ENCODE measurements at regions not wholly inside any gene's neighbourhood (a gene's known extent, or its start where the extent isn't known, plus 50 kb on each side); places are given as distances from the start of the nearest gene placed in this dataset.
A peak's percentile ranks its signal among the peaks of the same experiment; 100 is the strongest.

- Histone ChIP-seq H3K9me3 (ENCODE audit: control insufficient read depth in 4 of 4, insufficient read depth in 3 of 4, low read length in 3 of 4) (no peaks in the 10 kb centered on the region), H3K27ac (ENCODE audit: low read depth in 1 of 2, low read length in 1 of 2) (peak overlapping the region; percentile 96), H3K4me3 (no peak overlapping the region), H3K9ac (ENCODE audit: insufficient read depth in 1 of 2, low read length in 2 of 2) (no peak overlapping the region), H3K27me3 (ENCODE audit: control insufficient read depth in 3 of 3, insufficient read depth in 3 of 3, low read length in 2 of 3) (no peaks in the 10 kb centered on the region), H3K36me3 (ENCODE audit: control insufficient read depth in 4 of 4, insufficient read depth in 4 of 4, low read length in 4 of 4) (no peaks in the 10 kb centered on the region), H3K4me1 (ENCODE audit: control insufficient read depth in 5 of 5, insufficient read depth in 5 of 5, low read length in 5 of 5) (peaks cover 21 to 90% (median 61%) of the 10 kb centered on the region in 5 donors)
- 92 to 94% methylated on average over 11 of the region's 11 CpGs for WGBS, 2 donors
- DNase-seq (no peak), ATAC-seq (ENCODE audit: insufficient read depth, low FRiP score) (no peak)
- no peak for TF ChIP-seq CTCF (IDR thresholded peaks at IDR 0.05; ENCODE audit: control extremely low read depth, extremely low read depth)
Measured at GRCh38 chr1:234530672-234531071, 51.7 kb upstream of the TARBP1 start.

- no peaks in the 10 kb centered on the region for H3K9me3 ChIP-seq (ENCODE audit: control insufficient read depth in 4 of 4, insufficient read depth in 3 of 4, low read length in 3 of 4)
- peaks cover 21 to 82% (median 53%) of the 10 kb centered on the region in 5 donors for H3K4me1 ChIP-seq (ENCODE audit: control insufficient read depth in 5 of 5, insufficient read depth in 5 of 5, low read length in 5 of 5)
- WGBS, 2 donors = 66 to 74% methylated on average over 2 of the region's 2 CpGs
- no peak for ATAC-seq (ENCODE audit: insufficient read depth, low FRiP score)
- H3K27me3 ChIP-seq (ENCODE audit: control insufficient read depth in 3 of 3, insufficient read depth in 3 of 3, low read length in 2 of 3) = no peaks in the 10 kb centered on the region
- no peak overlapping the region for H3K4me3 ChIP-seq
- H3K27ac ChIP-seq (ENCODE audit: low read depth in 1 of 2, low read length in 1 of 2) = peak overlapping the region; percentile 39 to 73
- peak overlapping the region in 1 of 2 donors; percentile 29 for H3K9ac ChIP-seq (ENCODE audit: insufficient read depth in 1 of 2, low read length in 2 of 2)
- TF ChIP-seq CTCF (IDR thresholded peaks at IDR 0.05; ENCODE audit: control extremely low read depth, extremely low read depth) = no peak
- no peak for DNase-seq
- no peaks in the 10 kb centered on the region for H3K36me3 ChIP-seq (ENCODE audit: control insufficient read depth in 4 of 4, insufficient read depth in 4 of 4, low read length in 4 of 4)
Measured at GRCh38 chr1:234529950-234530237, 50.9 kb upstream of the TARBP1 start.

GRCh38 chr1:234529095-234529949, 50.3 kb upstream of the TARBP1 start:
- Histone ChIP-seq H3K27me3 (ENCODE audit: control insufficient read depth in 3 of 3, insufficient read depth in 3 of 3, low read length in 2 of 3) (no peaks in the 10 kb centered on the region), H3K4me3 (no peak overlapping the region), H3K9ac (ENCODE audit: insufficient read depth in 1 of 2, low read length in 2 of 2) (peak overlapping the region in 1 of 2 donors; percentile 29), H3K36me3 (ENCODE audit: control insufficient read depth in 4 of 4, insufficient read depth in 4 of 4, low read length in 4 of 4) (no peaks in the 10 kb centered on the region), H3K9me3 (ENCODE audit: control insufficient read depth in 4 of 4, insufficient read depth in 3 of 4, low read length in 3 of 4) (no peaks in the 10 kb centered on the region), H3K27ac (ENCODE audit: low read depth in 1 of 2, low read length in 1 of 2) (peak overlapping the region; percentile 58 to 73), H3K4me1 (ENCODE audit: control insufficient read depth in 5 of 5, insufficient read depth in 5 of 5, low read length in 5 of 5) (peaks cover 18 to 79% (median 50%) of the 10 kb centered on the region in 5 donors)
- 74 to 89% methylated on average over 8 of the region's 8 CpGs for WGBS, 2 donors
- ATAC-seq (ENCODE audit: insufficient read depth, low FRiP score) (no peak), DNase-seq (no peak)
- TF ChIP-seq CTCF (IDR thresholded peaks at IDR 0.05; ENCODE audit: control extremely low read depth, extremely low read depth) = no peak

Measured in lung (tissue), 11 donors.